ENCODE measurements at regions not wholly inside any gene's neighbourhood (a gene's known extent, or its start where the extent isn't known, plus 50 kb on each side); places are given as distances from the start of the nearest gene placed in this dataset.

- POLR2A ChIA-PET (ENCODE audit: low non-redundant PET): no interaction called here
- CTCF ChIA-PET: no interaction called here
- H3K27ac ChIP-seq: no peak overlapping the region
- no peak for TF ChIP-seq CTCF (conservative IDR thresholded peaks at IDR 0.05; ENCODE audit: low read depth)
- DNase-seq (ENCODE audit: low spot score): no peak
Observed at GRCh38 chrX:69320116-69320515, 154.9 kb upstream of the PJA1 start.

GRCh38 chrX:69319376-69319775 lies 154.1 kb upstream of the PJA1 start:
- H3K27ac ChIP-seq: no peak overlapping the region
- ChIA-PET CTCF (no interaction called here), POLR2A (ENCODE audit: low non-redundant PET) (no interaction called here)
- no peak for TF ChIP-seq CTCF (conservative IDR thresholded peaks at IDR 0.05; ENCODE audit: low read depth)
- peak; percentile 15 for DNase-seq (ENCODE audit: low spot score)

- POLR2A ChIA-PET (ENCODE audit: low non-redundant PET): no interaction called here
- DNase-seq (ENCODE audit: low spot score): no peak
- no peak overlapping the region for H3K27ac ChIP-seq
- TF ChIP-seq CTCF (conservative IDR thresholded peaks at IDR 0.05; ENCODE audit: low read depth): no peak
- CTCF ChIA-PET: no interaction called here
Observed at GRCh38 chrX:69318651-69319340, 153.5 kb upstream of the PJA1 start.

GRCh38 chrX:69317721-69318120 lies 152.5 kb upstream of the PJA1 start:
- CTCF ChIA-PET: no interaction called here
- POLR2A ChIA-PET (ENCODE audit: low non-redundant PET): no interaction called here

DNA sequence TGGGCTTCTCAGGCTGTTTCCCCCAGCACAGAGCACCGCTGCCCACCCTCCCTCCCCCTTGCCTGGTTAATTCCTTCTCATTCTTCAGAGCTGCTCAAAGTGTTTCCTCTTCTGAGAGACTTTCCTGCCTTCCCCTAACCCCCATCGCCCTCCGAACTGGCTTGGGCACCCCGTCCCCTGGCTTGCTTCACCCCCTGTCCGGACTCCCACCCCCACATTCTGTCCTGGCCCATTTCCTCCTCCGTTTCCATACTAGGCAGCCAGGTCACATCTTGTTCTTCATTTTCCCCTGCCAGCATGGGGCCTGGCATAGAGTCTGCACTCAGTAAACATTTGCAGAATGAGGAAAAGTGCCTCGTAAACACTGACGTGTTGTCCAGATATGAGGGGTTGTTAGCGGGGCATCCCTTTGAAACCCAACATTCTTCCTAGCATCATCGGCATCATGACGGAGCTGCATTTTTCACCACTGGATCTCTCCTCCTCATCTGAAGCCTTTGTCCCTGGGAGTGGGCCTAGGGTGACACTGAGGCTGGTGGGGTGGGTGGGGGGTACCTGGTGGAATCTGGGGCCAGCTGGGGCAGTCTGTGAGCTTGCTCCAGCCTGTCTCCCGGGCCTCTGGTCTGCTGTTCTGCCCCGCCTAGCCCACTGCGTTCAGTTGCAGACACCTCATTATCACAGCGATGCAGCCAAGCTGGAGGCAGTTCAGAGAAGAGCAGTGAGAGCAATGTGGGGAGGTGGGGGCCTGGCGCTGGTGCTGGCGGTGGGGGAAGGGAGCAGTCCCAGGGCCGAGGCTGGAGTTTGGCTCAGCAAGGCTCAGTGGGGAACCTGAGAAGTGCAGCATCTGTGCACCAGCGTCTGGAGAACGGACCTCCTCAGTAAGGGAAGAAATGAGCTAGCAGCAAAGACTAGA lies 149.4 kb upstream of the PJA1 start:
- ChIA-PET POLR2A (ENCODE audit: low non-redundant PET) (interaction anchor here (0.6 kb wide), 1 partner anchor 9 kb away, joined by 3 read pairs; no protein-coding TSS in a partner anchor), CTCF (no interaction called here)
- no peak overlapping the region for H3K27ac ChIP-seq
- no peak for DNase-seq (ENCODE audit: low spot score)
- no peak for TF ChIP-seq CTCF (conservative IDR thresholded peaks at IDR 0.05; ENCODE audit: low read depth)

More at GRCh38 chrX:69317721-69318120, 152.5 kb upstream of the PJA1 start:
- DNase-seq (ENCODE audit: low spot score): no peak
- H3K27ac ChIP-seq: no peak overlapping the region
- no peak for TF ChIP-seq CTCF (conservative IDR thresholded peaks at IDR 0.05; ENCODE audit: low read depth)

DNA sequence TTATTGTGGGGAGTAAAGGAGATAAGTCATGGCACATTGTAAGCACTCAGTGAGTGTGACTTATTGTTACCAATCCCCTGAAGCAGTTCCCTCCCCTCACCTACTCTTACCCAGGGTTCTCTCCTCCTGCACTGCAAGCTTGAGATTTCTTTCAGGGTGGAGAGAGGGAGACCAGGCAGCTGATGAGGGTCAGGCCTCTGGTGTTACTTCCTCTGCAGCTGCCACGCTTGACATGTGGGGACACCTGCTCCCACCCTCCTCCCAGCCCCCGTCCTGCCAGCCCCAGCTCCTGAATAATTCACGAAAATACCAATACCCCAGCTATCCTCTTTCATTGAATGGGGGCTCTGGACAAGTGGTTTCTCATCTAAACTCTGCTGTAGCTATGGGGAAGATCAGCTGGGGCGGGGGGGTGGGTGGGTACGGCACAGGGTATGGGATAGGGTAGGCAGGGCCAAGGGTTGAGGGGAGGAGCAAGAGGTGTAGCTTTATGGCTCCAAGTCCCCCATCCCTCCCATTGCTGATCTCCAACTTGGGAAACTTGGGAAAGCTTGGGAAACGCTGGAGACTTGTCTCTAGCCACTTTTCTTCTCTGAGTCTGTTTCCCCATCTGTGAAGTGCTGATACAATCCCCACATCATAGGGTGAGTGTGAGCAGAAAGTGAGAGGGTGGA lies 148.5 kb upstream of the PJA1 start:
- no peak for DNase-seq (ENCODE audit: low spot score)
- TF ChIP-seq CTCF (conservative IDR thresholded peaks at IDR 0.05; ENCODE audit: low read depth): no peak
- CTCF ChIA-PET: no interaction called here
- H3K27ac ChIP-seq: no peak overlapping the region
- POLR2A ChIA-PET (ENCODE audit: low non-redundant PET): no interaction called here
